ENCODE measurements at regions not wholly inside any gene's neighbourhood (a gene's known extent, or its start where the extent isn't known, plus 50 kb on each side); places are given as distances from the start of the nearest gene placed in this dataset.
"Not testable (repeated sequence)": the region's sequence is repeated elsewhere in the genome, so short reads cannot be mapped to it uniquely, and the experiment has no call there.

DNA sequence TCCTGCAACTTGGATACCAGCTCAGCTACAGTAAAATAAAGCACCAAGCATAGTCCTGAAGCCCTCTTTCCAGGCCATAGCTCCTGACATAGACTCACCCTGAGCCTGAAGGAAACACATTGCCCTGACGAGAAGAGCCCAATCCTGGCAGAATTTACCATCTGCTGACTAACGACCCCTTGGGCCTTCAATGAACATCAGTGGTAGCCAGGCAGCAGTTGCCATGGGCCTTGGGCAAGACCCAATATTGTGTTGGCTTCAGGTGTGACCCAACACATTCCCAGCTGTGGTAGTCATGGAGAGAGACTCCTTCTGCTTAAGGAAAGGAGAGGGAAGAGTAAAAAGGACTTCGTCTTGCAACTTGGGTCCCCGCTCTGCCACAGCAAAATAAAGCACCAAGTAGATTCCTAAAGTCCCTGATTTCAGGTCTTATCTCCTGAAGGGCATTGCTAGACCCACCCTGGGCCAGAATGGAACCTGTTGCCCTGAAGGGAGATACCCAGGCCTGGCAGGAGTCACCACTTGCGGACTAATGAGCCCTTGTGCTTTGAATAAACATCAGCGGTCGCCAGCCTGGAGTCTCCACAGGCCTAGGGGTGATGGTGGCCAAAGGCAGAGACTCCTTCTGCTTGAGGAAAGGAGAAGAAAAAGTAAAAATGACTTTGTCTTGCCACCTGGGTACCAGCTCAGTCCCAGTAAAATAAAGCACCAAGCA lies 902.6 kb downstream of the C4orf33 start:
- no peak for DNase-seq (ENCODE audit: low spot score)

DNA sequence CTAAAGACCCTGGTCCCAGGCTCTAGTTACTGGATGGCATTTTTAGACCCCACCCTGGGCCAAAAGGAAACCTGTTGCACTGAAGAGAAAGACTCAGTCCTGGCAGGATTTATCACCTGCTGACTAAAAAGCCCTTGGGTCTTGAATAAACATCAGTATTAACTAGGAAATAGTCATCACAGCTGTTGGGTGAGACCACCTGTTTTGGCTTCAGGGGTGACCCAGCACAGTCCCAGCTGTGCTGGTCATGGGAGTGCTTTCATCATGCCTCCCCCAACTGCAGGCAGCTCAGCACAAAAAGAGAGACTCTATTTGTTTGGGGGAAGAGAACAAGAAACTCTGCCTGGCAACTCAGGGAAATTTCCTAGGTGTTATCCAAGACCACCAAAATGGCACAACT lies 903.2 kb downstream of the C4orf33 start:
- DNase-seq (ENCODE audit: low spot score): no peak

DNA sequence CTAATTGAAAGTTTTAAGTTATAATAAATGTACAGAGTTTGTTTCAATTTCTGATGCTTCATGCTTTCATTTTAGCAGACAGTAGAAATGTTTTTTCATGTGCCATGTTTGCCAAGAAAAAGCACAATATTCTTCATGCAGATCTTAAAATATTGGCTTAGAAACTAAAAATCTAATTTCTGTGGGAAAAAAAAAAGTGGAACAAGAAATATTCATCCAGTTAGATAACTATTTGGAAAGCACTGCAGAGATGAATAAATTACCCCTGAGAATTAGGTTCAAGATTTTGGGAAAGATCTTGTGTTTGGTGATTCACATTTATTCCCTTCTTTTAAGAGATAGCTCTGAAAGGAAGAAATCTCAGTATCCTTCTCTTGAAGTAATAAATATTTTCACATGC lies 912.5 kb downstream of the C4orf33 start:
- DNase-seq (ENCODE audit: low spot score): no peak

DNA sequence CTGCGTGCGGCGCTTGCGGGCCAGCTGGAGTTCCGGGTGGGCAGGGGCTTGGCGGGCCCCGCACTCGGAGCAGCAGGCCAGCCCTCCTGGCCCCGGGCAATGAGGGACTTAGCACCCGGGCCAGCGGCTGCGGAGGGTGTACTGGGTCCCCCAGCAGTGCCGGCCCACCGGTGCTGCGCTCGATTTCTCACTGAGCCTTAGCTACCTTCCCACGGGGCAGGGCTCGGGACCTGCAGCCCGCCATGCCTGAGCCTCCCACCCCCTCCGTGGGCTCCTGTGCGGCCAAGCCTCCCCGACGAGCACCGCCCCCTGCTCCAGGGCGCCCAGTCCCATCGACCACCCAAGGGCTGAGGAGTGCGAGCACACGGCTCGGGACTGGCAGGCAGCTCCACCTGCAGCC lies 916.9 kb downstream of the C4orf33 start:
- not testable (repeated sequence) for DNase-seq (ENCODE audit: low spot score)

DNA sequence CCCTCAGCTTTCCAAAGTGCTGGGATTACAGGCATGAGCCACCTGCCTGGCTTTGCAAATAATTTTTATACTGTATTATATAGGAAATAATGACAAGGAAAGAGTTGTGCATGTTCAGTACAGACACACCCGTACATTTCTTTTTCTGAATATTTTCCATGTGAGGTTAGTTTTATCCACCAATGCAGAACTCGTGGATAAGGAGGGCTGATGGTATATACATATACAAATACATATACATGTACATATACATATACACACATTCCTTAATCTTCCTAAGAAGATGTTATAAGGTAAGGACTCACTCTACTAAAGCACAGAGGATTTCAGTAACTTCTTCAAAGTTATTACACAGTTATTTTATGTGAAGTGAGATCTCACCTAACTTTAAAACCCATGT lies 925.8 kb downstream of the C4orf33 start:
- DNase-seq (ENCODE audit: low spot score): no peak

DNA sequence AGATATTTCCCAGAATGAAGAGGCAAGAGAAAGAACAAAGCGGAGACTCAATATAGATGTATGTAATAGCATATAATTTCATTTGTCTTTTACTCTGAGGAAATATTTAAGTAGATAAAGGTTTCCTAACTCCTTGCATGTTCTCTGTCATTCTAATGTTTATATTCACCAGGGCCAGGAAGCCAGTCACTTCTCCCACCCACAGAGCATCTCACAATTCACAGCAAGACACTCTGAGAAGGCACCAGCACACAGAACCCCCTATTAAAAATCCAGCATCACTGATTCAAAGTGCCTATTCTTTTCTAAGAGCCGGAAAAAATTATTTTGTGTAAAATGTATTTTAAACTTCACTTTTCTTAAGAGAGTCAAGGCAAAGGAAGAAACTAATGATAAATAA lies 927.1 kb downstream of the C4orf33 start:
- no peak for DNase-seq (ENCODE audit: low spot score)

DNA sequence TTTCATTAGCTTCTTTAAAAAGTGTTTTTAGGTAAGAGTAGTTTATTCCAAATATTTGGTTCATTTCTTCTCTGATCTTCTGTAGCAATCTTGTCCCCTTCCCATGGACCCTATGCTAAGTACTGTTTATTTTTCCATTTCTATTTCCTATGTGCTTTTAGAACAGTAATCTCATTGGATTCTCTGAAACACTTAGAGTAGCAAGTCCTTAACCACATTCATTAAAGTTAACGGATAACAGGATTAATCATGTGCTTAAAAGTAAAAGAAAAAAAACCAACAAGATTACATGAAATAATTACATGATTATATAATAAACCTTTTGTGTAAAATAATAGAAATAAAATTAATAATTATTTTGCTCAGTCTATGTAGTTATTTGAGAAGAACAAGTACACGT lies 929.7 kb downstream of the C4orf33 start:
- no peak for DNase-seq (ENCODE audit: low spot score)

DNA sequence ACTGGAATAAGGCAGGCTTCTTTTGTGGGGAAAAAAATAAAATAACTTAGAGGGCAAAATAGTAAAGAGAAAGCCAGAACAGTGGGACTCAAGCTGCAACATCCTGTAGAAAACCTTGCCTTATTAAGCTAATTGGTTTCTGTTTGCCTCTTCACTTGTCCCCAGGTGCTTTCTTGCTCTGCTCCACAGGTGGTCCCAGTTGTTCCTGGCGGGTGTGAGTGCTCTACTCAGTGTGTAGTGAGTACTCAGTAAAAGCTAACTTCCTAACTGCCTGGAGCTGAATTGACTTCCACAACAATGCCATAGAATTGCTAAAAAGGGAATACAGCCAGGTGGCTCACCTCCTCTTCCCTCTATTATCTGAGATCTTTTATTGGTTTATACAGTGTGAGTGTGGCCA lies 930.2 kb downstream of the C4orf33 start:
- no peak for DNase-seq (ENCODE audit: low spot score)

DNA sequence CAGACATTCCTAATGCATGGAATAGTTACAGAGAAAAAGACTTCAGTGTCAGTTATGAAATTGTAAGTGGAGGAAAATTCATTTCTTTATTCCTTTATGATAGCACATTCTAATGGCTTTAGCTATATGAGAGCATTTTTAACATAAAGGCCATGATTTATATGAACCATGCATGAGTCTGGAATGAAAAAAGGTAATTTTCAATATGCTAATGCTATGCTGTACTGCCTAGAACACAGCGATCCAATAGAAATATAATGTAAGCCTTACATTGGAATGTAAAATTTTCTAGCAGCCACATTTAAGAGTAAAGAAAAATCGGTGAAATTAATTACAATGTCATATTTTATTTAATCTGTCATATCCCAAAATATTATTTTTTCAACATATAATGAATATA lies 932.0 kb downstream of the C4orf33 start:
- no peak for DNase-seq (ENCODE audit: low spot score)

DNA sequence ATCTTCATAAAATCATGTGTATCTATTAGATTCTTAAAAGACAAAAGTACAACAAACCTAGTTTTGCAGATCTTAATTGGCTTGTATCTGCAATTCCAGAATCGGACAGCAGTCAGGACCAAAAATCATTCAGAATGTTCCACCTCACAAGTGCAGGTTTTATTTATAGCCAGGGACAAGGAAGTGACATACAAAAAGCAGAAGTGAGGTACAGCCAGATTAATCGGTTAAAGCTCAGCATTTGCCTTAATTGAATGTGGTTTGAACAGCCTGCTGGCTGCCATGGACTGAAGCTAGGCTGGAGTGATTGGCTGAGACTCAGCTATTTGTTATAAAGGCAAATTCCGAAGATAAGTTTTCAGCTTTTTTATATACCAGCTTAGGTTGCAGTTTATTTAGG lies 932.6 kb downstream of the C4orf33 start:
- DNase-seq (ENCODE audit: low spot score): no peak

DNA sequence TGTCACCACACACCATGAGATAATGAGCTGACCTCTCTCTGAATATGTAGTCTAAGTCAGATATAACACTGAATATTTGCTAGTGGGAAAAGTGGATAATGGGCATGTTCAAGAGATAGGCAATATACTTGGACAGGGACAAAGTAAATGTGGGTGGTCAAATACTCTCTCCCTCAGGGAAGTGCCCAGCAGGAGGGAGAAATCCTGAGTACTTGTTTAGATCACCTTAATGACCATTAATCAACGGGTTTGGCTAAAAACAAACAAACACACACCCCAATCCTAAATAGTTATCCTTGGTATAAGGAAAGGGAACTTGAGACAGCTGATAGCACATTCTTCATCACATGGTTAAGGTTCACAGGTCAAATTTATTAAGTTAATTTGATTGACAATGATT lies 933.5 kb downstream of the C4orf33 start:
- no peak for DNase-seq (ENCODE audit: low spot score)

DNA sequence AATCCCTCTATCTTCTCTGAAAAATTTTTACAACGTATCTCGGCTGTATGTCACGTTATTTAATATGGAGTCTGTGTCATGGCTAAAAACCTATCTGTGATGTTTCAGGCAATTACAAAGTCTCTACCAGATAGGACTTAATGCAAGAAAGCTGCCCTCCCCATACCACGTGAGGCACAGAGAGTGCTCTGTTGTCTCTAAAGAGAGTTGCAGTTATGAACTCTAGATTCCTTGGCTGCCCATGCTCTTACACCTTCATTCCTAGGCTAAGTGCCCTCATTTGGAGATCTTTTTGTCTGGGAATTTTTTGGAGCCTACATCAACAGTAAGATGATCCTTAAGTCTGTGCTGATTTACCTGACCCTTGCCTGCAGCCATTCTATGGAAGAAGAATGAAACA lies 935.9 kb downstream of the C4orf33 start:
- no peak for DNase-seq (ENCODE audit: low spot score)

DNA sequence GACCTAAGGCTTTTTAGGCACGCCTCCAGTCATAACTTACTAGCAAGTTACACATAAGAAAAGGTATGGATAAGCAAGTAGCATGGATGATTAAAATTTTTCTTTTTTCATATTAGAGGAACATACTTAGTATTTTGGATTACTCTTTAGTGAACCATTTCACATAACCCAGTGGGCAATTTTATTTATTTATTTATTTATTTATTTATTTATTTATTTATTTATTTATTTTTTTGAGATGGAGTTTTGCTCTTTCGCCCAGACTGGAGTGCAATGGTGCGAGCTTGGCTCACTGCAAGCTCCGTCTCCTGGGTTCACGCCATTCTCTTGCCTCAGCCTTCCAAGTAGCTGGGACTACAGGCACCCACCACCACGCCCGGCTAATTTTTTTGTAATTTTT lies 937.7 kb downstream of the C4orf33 start:
- not testable (repeated sequence) for DNase-seq (ENCODE audit: low spot score)

DNA sequence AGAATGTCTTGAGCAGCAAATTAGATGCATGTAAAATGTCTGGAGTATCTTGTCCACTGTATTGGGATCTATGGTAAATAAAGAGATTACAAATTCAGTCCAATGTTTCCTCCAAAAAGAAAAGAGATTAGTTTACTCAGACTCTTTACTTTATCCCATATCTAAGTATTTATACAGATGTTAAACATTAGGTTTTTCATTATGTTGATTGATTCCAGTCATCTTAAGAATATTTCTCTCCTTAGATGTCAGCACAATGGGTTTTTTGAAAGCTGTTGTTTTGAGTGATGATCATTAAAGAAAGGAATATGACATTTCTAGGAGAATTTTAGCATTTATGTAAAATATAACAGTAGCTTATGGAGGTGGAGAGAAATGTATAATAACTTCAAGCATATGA lies 938.9 kb downstream of the C4orf33 start:
- DNase-seq (ENCODE audit: low spot score): no peak

DNA sequence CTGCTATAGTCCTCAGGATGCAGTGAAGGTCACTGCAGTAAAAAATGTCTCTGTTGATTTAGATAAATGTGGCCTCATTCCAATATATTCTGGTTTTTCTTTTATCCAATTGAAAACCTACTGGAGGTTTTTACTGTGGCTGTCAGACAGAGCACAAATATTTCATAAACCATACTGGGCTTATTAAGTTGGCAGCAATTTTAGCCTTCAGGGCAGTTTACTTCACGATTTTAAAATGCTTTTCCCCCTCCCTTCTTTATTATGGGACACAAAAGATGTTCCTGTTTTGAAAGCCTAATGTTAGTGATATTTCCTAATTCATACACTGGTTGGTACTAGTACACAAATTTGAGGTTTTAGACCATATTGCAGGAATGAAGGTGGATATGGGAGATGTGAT lies 939.4 kb downstream of the C4orf33 start:
- no peak for DNase-seq (ENCODE audit: low spot score)

DNA sequence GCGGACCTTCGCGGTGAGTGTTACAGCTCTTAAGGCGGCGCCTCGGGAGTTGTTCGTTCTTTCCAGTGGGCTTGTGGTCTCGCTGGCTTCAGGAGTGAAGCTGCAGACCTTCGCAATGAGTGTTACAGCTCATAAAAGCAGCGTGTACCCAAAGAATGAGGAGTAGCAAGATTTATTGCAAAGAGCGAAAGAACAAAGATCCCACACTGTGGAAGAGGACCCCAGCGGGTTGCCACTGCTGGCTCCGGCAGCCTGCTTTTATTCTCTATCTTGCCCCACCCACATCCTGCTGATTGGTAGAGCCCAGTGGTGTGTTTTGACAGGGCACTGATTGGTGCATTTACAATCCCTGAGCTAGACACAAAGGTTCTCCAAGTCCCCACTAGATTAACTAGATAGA lies 941.9 kb downstream of the C4orf33 start:
- DNase-seq (ENCODE audit: low spot score): not testable (repeated sequence)

DNA sequence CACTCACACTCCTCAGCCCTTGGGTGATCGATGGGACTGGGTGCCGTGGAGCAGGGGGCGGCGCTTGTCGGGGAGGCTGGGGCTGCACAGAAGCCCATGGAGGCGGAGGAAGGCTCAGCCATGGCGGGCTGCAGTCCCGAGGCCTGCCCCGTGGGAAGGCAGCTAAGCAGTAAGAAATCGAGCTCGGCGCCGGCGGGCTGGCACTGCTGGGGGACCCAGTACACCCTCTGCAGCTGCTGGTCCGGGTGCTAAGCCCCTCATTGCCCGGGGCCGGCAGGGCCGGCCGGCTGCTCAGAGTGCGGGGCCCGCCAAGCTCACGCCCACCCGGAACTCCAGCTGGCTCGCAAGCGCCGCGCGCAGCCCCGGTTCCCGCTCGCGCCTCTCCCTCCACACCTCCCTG lies 942.6 kb downstream of the C4orf33 start:
- DNase-seq (ENCODE audit: low spot score): not testable (repeated sequence)

DNA sequence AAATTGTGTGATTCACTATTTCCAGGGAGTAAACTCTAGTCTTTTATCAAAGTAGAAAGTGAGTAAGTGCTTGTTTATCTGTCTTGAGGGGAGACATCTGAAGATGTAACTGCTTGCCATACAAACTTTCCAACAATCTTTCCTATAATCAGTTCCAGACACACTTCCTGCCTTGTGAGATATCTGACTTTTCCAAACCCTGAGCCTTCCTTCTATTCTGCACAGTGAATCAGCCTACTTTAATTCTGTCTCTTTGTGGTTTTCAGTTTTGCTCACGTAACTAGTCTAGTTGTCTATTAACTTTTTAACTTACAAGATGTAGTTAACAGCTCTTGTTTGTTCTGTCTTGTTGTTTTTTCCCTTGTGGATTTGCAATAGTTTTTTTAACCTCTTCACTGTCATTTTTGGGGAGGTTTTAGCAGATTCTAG lies 947.8 kb downstream of the C4orf33 start:
- DNase-seq (ENCODE audit: low spot score): no peak

DNA sequence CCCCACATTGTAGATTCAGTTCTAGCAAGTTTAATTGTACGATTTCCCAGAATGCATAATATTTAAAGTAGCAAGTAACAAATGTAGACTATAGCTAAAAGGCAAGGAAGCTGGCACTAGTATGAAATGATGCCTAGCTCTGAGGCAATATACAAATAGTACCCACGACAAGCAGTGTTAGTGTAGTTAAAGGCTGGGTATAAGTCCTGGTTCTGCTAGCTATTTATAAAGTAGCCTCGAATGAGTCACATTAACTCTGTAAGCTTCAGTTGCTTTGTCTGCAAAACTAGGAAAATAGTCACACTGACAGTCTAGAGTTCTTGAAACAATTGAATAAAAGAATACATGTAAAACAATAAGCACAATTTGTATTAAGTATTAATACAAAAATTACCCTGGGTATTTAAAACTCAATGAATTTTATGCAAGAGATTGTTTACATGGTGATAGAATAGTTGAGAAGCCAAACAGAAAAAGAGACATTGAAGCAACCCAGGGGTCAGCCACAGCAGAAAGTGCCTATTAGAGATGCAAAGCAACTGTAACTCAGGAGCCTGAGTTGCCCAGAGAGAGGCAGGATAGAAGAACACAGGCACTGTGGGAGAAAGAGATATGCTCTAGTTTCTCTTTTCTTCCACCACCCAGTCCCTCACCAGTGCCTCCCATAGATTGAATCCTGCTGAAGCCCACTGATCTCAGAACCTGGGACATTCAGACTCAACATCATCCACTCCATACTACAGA lies 949.0 kb downstream of the C4orf33 start:
- no peak for DNase-seq (ENCODE audit: low spot score)

DNA sequence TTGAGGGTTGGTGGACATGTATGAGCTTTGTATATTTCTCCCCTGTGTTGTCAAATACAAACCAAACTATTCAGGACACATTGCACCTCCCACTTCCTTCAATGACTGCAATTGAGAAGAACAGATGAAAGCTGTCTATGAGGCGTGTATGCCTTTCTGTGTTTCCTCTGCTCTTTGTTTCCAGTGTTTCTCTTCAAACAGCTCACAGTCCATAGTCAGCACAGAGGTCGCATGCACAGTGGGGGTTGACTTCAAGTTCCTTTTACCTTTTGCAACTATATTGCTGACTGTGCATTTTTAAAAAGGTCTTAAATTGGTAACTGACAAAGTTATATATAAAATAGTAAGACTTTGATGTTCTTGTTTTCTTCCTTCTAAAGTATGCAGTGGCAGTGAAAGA lies 957.8 kb downstream of the C4orf33 start:
- DNase-seq (ENCODE audit: low spot score): no peak

DNA sequence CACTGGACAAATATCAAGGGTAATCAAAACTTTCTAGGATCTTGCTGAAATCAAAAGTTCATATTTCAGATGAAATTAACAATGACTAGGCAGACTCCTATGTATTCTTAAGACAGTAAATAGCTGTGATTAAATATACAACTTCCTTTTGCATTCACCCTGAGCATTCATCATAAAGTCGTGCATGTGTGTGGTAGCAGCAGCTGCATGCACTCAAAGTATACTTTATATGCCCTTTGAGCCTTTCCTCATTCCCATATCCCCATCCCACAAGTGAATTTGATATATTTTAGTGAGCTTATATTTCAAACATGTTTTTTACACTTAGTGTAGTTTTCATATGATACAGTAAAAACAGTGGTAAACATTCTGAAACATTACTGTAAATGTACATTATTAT lies 959.0 kb downstream of the C4orf33 start:
- no peak for DNase-seq (ENCODE audit: low spot score)

DNA sequence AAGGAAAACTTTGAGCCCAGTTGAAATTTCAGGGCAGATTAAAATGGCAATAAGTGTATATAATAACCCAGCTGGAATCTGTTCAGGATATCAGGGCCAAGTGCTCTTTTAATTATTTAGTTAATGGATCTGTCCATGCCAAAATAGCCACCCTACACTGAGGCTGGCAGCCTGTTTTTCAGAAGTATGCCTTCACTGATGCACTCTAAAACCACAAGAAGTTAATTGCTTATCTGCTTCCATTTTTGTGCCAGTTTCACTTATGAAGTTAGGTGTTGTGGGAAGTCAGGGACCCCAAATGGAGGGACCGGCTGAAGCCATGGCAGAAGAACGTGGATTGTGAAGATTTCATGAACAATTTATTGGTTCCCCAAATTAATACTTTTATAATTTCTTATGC lies 960.3 kb downstream of the C4orf33 start:
- no peak for DNase-seq (ENCODE audit: low spot score)

DNA sequence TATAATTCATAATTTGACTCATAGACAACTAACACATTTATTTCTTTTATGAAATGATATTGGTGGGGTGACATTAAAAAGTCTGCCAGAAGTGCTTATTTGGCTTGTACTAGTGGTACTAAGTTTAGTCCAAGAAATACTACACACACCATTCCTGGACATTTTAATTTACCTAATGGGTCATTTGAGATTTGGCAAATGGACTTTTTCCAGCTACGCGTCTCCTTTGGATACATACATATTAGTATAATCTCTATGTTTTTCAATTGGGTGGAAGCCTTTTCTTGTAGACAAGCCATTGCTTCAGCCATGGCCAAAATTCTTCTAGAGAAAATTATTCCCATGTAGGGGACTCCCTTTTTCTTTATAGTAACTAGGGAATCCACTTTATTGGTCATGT lies 968.5 kb downstream of the C4orf33 start:
- no peak for DNase-seq (ENCODE audit: low spot score)

DNA sequence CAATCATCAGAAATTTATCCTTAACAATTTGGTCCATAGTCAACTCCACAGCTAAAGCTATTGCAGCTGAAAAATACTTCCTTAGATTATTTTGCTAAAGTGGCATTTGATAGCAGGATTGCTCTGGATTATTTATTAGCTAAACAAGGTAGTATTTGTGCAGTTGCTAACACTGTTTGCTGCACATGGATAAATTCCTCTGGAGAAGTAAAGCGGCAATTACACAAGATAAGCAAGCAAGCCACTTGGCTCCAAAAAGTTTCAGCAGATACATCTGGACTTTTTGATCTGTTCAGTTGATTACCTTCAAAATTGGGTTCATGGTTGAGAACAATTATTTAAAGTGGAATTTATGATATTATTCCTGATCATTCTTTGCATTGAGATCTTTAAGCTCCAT lies 971.5 kb downstream of the C4orf33 start:
- DNase-seq (ENCODE audit: low spot score): no peak

Data from hematopoietic multipotent progenitor cell treated with erythropoietin and hydrocortisone succinate and interleukin-3 and kit ligand, for 15 days (in vitro differentiated cells).